ENCODE measurements at regions not wholly inside any gene's neighbourhood (a gene's known extent, or its start where the extent isn't known, plus 50 kb on each side); places are given as distances from the start of the nearest gene placed in this dataset.
"Not testable (repeated sequence)": the region's sequence is repeated elsewhere in the genome, so short reads cannot be mapped to it uniquely, and the experiment has no call there.

DNA sequence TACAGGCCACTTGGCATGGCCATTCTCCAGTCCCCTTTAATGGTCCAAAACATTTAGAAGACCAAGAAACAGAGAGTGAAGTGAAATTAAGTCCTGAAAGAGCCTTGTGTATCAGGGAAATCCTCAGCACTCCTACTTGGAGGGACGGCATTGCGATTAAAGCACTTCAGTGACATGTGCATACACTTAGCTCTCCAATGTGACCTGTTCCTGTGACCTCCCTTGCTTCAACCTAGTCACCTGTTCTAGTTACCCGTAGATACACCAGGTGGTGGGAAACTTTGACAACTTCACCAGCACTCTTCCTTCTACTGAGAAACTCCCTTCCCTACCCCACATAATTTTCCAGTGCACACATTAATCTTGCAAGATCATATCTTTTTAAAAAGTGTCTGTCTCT lies 785.3 kb downstream of the TTLL7 start:
- not testable (repeated sequence) for FAIRE-seq

DNA sequence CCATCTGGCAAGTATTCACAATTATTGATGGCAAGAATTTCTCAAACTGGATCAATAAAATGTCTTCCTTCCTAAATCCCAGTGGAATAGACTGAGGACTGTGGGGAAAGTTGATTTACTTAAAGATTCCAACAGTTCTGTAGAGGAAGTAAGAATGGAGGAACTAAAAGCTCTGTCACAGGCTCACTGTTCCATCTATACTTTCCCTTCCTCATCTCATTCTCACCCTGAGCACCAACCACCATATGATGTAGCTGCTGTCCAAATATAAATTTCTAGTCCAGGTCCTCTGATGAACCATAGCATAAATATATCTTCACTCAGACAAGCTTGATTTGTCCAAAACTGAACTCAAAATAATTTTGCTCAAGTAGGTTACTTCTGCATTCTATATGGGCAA lies 786.9 kb downstream of the TTLL7 start:
- FAIRE-seq = not testable (repeated sequence)

DNA sequence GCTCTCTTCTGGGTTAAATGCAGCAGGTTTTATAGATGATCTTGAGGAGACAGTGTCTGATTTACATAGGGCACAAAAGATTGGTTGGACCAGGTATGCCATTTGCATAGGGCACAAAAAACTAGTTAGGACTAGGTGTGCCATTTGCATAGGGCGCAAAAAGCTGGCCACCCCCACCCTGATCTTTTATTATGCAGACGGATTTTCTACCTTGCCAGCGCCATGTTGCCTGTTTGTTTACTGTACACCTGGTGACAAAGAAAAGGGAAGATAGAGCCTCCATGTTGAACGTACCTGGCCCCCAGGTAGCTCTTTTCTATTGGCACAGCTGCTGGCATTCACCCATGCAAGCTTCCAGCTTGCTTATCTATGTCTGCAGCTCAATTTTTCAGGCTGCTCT lies 790.4 kb downstream of the TTLL7 start:
- not testable (repeated sequence) for FAIRE-seq

DNA sequence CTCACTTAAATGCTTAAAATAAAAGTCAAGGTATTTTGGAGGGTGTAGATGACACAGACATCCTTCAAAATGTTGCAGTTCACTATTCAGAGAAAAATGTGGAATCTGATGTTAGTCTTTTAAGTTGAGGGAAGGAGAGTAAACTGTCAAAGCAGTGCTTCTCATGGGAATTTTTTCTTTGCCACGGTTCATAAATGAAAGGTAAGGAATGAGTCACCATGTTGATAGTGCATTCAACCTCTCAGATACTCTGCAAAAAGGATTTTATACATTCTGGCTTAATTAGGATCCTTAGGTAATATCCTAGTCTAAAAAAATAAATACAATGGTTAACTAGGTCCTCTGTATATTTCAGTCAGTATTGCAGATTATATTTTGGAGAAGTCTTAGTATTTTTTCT lies 804.3 kb downstream of the TTLL7 start:
- FAIRE-seq = not testable (repeated sequence)

DNA sequence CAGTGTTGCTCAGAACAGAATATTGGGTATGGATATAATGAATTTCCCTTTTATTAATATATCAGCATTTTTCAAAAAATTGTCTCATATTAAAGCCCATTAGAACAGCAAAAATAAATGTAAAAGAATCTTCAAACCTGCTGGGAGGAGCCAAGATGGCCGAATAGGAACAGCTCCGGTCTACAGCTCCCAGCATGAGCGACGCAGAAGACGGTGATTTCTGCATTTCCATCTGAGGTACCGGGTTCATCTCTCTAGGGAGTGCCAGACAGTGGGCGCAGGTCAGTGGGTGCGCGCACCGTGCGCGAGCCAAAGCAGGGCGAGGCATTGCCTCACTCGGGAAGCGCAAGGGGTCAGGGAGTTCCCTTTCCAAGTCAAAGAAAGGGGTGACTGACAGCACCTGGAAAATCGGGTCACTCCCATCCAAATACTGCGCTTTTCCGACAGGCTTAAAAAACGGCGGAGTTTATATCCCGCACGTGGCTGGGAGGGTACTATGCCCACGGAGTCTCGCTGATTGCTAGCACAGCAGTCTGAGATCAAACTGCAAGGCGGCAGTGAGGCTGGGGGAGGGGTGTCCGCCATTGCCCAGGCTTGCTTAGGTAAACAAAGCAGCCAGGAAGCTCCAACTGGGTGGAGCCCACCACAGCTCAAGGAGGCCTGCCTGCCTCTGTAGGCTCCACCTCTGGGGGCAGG lies 816.8 kb downstream of the TTLL7 start:
- FAIRE-seq = not testable (repeated sequence)

DNA sequence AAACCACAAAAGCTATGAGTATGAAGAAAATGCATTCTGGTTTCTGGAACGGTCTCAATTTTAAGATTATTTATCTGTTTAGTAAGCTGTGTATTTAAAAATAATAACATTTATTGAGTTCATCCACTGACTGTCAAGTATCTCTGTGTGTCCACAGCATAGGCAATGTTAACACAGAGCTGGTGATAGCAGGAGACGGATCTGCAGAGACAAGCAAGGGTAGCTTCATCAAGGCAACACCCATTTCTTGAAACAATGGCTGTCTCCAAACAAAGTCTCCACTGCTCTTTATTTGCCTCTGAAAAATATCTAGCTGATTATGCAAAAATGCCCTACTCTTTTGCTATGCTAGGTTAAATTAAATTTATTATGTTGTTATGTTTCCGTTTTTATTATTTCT lies 818.3 kb downstream of the TTLL7 start:
- FAIRE-seq = not testable (repeated sequence)

DNA sequence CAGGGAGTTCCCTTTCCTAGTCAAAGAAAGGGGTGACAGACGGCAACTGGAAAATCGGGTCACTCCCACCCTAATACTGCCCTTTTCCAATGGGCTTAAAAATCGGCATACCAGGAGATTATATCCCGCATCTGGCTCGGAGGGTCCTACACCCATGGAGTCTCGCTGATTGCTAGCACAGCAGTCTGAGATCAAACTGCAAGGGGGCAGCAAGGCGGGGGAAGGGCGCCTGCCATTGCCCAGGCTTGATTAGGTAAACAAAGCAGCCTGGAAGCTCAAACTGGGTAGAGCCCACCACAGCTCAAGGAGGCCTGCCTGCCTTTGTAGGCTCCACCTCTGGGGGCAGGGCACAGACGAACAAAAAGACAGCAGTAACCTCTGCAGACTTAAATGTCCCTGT lies 831.3 kb downstream of the TTLL7 start:
- FAIRE-seq = not testable (repeated sequence)

DNA sequence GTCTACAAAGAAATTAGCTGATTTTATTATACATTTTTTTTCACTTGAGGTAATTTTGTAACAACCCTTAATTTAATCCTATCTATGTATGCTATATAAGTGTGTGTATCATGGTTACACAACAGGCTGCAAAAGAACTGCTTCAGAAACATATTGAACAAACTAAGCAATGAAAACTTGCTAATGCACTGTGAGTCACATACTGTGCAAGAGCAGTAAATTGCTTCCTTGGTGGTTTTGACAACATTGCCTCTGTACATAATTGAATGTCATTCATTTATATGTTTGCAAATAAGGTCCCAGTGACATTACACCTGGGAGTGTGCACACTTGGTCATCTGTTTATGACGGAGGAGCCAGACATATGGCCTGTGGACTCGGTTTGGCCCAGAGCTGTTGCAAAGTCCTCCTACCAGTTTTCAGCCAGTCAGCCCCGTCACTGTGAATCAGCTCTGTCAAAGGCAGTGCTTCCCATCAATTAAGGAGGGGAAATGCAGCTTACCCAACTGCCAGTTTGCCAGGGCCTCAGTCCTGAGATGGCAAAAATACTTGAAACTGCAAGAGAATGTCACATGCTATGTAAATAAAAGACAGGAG lies 835.0 kb downstream of the TTLL7 start:
- FAIRE-seq = not testable (repeated sequence)

DNA sequence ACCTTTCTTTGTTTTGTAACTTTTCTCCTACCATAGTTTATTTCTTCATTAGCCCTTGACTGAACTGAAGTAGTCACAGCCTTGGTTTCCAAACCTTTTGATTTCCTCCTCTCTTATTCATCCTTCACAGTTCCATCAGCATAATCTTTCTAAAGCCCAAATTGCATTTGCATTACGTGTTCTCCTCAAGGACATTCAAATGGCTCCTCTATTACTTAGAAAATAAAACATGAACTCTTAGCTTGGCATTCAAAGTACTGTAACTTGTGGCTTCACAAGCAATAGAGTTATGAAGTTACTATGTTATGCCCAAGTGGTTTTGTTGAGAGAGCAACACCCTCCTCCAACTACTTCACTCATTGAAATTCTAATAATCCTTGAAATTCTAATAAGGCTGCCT lies 840.0 kb downstream of the TTLL7 start:
- FAIRE-seq = not testable (repeated sequence)

DNA sequence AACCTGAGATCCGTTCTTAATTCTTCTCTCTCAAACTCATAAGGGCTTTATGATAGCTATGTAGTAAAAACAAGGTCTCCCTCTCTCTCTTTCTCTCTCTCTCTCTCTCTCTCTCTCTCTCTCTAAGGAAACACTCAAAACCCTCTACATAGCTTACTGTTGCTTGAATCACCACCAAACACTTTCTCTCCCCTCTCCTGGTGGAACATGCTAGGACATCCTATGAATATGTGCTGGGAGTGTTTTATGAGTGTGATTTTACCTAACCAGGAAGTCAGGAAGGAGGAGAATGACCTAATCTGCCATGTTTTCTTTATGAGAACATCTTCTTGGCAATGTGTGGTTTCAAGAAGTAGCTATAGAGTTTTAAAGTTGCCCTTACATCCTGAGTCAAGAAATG lies 844.6 kb downstream of the TTLL7 start:
- FAIRE-seq = not testable (repeated sequence)

DNA sequence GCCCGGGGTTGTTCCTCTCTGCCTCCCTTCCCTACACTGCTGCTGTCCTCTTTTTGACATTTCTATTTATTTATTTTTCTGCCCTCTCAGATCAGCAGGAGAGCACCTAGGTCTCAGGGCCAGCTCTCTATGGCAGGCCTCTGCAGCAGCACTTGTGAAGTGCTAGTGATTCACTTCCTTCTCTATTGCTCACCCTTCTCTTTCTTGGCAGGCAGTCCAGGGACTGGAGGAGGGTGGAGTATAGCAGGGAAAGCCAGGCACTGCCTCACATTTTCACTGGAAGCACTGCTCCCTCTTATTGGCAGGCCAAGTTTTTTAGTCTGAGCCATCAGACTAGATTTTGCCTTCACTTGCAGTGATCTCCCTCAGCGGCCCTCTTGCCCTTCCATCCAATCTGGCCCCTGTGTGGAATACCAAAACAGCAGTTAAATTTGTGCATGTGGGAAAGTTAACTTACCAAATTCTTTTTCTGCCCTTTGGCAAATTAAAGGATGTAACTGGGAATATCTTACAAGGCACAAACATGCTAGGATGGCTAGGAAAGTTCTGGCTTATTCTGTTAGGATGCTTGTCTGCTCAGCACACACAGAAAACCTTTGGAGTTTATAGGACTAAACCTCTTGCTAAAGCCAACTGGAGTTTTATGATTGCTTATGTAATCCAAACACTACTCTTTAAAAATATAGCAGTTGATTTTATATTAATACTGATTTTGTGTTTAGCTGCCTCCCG lies 847.6 kb downstream of the TTLL7 start:
- not testable (repeated sequence) for FAIRE-seq

DNA sequence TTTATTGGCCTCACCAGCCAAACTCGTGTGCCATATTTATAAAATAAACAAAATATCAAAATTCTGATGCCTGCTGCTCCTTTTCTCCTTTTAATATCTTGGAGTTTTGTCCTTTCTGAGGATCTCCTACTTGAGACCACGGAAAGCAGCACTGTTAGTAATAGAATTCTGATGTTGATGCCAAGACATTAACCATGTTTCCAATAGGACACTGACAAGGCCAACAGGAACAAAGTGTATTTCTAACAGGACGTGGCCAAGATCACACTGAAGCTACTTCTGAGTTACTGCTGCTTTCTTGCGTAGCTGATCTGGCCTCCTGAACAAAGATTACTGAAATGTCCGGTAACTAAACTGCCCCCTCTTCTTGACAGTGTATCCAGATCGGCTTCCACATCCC lies 848.5 kb downstream of the TTLL7 start:
- not testable (repeated sequence) for FAIRE-seq

DNA sequence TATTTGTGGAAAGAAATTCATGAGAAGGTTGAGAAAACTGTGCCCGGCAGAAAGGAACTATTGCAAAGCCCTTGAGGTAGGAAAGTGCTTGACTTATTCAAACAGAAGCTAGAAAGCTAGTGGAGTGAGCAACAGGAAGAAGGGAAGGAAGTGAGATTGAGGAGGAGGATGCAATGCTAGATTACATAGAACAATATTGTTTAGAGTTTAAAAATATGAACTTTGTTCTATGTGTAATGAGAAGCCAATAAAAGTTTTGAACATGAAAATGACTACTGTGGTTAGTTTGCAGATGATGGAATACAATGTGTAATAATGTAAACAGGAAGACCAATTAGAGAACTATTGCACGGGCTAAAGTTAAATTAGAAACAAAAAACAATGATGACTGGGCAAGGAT lies 853.1 kb downstream of the TTLL7 start:
- FAIRE-seq = not testable (repeated sequence)

DNA sequence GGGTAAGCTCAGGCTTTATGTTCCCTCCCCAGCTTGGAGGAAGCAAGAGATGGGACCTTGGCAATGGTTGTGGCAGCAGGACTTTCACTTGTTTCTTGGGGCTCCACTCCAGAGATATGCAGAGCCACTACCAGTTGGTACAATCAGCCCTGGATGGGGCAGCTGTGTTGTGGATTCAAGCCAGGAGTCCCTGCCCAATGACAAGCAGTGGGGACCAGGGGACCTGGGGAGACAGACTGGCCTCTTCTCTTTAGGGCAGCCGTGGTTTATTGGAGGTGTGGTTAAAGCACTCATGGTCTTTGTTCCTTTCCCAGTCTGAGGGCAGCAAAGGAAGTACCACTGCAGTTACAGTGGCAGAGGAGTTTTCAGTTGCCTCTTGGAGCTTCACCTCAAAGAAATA lies 856.1 kb downstream of the TTLL7 start:
- FAIRE-seq = not testable (repeated sequence)

DNA sequence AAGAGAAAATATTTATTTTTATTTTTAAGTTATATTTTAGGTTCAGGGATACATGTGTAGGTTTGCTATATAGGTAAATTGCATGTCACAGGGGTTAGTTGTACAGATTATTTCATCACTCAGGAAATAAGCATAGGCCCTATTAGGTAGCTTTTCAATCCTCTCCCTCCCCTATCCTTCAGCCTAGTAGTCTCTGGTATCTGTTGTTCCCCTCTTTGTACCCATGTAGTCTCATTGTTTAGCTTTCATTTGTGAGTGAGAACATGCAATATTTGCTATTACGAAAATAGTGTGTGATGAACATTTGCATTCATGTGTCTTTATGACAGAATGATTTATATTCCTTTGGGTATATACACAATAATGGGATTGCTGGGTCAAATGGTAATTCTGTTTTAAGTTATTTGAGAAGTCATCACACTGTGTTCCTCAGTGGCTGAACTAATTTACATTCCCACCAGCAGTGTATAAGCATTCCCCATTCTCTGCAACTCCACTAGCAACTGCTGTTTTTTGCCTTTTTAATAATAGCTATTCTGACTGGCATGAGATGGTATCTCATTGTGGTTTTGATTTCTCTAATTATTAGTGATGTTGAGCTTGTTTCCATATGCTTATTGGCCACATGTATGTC lies 863.3 kb downstream of the TTLL7 start:
- FAIRE-seq = not testable (repeated sequence)

DNA sequence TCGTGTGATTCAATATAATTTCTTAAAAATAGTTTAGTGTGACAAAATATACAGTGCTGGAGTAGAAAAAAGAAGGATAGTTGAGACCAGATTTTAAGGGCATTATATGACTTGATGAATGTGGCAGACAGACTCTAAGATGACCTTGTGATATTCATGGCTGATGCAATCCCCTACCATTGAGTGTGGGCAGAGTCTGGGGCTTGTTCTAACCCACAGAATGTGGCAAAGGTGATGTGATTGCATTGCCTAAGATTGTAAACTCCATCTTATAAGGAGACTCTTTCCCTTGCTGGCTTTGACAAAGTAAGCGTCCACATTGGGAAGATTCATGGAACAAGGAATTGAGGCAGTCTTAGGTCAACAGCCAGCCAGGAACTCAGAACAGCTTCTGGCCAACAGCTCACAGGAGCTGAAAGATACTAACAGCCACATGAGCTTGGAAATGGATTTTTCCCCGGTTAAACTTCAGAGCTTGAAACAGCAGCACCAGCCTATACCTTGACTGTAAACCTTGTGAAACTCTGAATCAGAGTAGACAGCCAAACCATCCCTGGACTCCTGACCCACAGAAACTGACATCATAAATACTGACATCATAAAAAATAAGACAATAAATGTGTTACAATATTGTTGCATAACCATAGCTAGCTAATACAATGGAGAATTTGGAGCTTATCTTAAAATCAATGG lies 864.5 kb downstream of the TTLL7 start:
- not testable (repeated sequence) for FAIRE-seq

DNA sequence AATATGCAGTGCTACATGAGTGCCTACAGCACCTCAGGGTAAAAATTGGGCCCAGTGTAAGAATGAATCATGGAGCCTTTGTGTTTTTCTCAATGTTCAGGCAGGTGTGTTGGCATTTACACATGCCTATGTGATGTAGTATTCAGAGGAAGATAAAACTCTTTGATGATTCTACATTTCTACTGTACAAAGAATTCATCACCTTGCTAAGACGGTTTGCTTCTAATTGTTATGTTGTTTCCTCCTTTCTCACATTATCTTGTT lies 867.3 kb downstream of the TTLL7 start:
- no peak for FAIRE-seq

DNA sequence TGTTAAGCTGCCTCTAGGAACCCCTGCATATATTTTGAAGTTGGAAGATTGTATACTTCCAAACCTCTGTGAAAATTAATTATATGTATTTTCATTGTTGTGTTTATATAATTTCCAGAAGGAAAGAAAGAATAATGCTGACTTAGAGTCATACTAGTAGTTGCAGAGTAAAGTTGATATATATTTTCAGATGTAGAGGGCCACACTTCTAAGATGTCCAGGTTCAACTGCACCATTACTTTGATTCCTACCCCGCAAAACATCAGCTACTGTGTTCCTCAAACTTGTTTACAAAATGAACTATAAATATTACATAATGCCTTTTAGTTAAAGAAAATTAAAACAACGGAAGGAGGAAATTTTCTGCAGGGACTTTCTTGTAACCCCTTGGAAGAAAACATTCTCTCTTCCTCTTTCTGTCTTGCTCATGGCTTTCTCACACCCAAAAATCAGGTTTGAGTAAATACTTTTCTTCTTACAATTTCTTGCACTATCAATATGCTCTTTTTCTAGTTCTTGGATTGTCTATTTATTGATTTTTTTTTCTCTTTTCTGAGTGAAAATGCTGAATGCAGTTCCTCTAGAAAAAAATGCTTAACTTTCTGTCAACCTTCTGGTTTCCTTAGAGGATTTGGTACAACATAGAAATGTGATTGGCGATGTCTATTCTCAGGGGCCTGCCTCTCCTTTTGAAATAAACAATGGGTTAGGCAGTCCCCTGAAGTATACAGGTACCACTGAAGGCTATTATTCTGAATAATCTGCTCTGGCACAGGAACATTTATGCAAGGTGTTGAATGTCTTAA lies 867.8 kb downstream of the TTLL7 start:
- FAIRE-seq = no peak

DNA sequence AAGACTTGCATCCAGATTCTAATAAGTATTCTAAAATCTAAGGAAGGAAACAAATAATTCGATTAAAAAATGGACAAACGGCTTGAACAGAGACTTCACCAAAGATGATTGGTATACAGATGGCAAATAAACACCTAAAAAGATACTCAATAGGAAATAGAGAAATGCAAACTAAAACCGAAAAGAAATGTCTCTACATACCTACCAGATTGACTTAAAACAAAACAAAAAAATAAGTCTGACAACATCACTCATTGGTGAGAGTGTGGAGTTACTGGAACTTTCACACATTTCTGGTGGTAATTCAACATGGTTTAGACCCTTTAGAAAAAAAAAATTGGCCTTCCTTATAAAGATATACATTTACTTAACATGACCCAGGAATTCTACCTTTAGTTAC lies 869.8 kb downstream of the TTLL7 start:
- FAIRE-seq = no peak

DNA sequence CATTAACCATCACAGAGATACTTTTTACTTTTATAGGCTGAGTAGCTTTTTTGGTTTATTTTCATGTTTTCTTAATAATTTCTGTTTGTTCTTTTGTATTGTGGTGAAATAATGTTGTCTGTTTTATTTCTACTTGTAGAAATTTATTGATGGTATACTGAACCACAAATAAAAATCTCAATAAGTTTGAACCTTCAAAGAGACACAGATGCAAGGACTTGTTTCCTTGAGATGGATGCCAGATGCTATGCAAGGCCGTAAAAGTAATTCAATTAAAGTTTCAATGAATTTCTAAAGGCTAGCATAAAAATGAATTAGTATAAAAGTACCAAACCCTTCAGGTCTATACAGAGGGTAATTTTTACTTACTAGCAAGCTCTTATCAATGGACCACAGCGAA lies 873.5 kb downstream of the TTLL7 start:
- no peak for FAIRE-seq

DNA sequence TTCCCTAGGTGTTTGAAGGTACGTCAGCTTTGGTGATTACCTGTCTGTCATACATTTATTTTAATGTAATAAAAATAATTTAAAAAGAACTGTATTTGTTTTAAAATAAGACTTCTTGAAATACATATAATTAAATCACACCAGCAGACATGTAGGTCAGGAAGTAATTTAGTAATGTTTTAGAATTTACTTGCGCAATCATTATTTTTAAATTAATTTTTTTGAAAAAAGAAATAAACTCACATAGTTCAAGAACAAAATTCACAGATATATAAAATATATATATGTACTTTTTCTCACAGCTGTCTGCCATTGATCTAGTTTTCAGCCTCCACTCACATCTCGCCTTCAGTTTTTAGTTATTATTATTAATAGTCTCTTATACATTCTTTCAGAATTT lies 875.9 kb downstream of the TTLL7 start:
- no peak for FAIRE-seq

DNA sequence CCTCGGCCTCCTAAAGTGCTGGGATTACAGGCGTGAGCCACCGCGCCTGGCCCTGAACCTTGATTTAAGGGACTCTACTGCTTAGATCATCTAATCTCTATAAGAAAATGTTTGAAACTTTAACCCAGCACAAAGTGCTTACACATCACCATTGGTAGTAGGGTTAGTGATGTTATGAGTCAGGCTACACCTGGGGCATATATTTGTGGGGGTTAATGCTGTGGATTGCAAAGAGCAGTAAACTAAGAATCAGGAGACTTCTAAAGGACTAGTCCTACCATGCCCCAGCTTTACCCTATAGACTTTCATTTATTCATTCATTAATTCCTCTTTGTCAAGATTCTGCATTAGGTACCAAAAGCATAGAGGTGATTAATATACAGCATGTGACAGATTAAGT lies 880.5 kb downstream of the TTLL7 start:
- no peak for FAIRE-seq
